ENCODE measurements at regions not wholly inside any gene's neighbourhood (a gene's known extent, or its start where the extent isn't known, plus 50 kb on each side); places are given as distances from the start of the nearest gene placed in this dataset.
"Not testable (repeated sequence)": the region's sequence is repeated elsewhere in the genome, so short reads cannot be mapped to it uniquely, and the experiment has no call there.

GRCh38 chr4:29722253-29722652 is 997.9 kb upstream of the PCDH7 start:
- Mint-ChIP-seq H3K27me3 (no peaks in the 10 kb centered on the region), H3K9me3 (peaks cover 4% of the 10 kb centered on the region), H3K36me3 (ENCODE audit: low read depth) (no peaks in the 10 kb centered on the region), H3K4me1 (no peaks in the 10 kb centered on the region), H3K27ac (no peak overlapping the region), H3K4me3 (no peak overlapping the region)
- intact Hi-C loops (cut with micrococcal nuclease), result no loop called here
- DNase-seq, result no peak

DNA sequence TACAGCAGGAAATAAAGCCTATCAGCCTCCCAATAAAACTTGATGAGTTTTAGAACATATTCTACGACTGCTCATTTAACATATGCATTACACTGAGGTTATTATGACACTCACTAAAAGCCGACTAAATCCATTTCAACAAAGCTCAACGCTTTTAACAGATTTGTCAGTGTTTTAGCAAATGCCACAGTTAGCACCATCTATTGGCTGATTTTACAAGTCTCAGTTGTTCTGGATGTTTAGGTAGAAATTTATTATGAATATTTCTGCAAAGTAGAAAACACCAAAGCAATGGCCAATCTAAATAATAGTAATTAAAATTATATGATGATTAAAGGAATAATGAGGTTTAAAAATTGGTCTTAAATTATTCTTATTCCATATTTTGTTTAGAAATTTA is 993.2 kb upstream of the PCDH7 start:
- intact Hi-C loops (cut with micrococcal nuclease), result no loop called here
- H3K27me3 Mint-ChIP-seq, result no peaks in the 10 kb centered on the region
- H3K4me3 Mint-ChIP-seq, result no peak overlapping the region
- no peaks in the 10 kb centered on the region for H3K9me3 Mint-ChIP-seq
- no peaks in the 10 kb centered on the region for H3K36me3 Mint-ChIP-seq (ENCODE audit: low read depth)
- H3K27ac Mint-ChIP-seq, result no peak overlapping the region
- H3K4me1 Mint-ChIP-seq, result no peaks in the 10 kb centered on the region
- DNase-seq, result no peak

DNA sequence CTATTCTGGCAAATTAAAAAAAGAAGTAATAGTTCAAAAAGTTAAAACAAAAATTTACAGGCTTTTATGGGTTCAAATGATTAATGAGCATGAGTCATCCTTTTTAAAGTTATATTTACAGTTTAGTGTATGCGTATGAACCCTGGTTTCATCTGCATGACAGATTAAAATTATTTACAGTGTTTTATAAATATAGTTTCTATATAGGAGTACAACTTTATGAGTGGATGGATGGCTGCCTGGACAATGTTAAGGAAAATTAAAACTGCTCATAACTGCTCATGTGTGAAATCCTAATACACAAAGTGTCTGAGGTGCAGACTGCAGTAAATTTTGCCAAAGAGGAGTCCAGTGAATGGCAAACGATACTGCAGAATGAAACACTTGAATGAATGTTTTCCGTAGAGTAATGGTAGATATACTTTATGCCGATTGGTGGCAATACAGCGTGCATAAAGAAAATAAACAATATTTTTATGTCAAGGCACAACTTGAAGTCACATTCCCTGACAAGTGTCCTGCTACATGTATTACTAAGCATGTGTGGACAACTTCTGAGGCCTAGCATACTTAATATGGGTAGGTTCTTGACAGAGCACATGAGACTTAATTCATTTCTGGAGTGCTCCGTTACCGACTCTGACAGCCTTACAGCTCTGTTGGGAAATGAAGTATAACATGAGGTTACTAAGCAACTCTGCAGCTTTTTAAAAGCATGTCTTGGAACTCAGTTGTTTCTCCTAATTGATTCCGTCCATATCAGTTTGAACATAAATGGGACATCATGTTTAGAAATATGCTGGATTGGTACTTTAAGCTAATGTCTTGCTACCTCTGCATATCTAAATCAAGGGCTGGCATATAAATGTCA is 985.6 kb upstream of the PCDH7 start:
- Mint-ChIP-seq H3K4me1 (no peaks in the 10 kb centered on the region), H3K4me3 (no peak overlapping the region), H3K9me3 (no peaks in the 10 kb centered on the region), H3K27me3 (no peaks in the 10 kb centered on the region), H3K27ac (no peak overlapping the region), H3K36me3 (ENCODE audit: low read depth) (no peaks in the 10 kb centered on the region)
- no peak for DNase-seq
- intact Hi-C loops (cut with micrococcal nuclease), result no loop called here

- Mint-ChIP-seq H3K9me3 (no peaks in the 10 kb centered on the region), H3K36me3 (ENCODE audit: low read depth) (no peaks in the 10 kb centered on the region), H3K4me1 (no peaks in the 10 kb centered on the region), H3K4me3 (no peak overlapping the region), H3K27me3 (no peaks in the 10 kb centered on the region), H3K27ac (no peak overlapping the region)
- no peak for DNase-seq
- intact Hi-C loops (cut with micrococcal nuclease), result no loop called here
These were observed 963.2 kb upstream of the PCDH7 start for GRCh38 chr4:29756966-29757365.

DNA sequence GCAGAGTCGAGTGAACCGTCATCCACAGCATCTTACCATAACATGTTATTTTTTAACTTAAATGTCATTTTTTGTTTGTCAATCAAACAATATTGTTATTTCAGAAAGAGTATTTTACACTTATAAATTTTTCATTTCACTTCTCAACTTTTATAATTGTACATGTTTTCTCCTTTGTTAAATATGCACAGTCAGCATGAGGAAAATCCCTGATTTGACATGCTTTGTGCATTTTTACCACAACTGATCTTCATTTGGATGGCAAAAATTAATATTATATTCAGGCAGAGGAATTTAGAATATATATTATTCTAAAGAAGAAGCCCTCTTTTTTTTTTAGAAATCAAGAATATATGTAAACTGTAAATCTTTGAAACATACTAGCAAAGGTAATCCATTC is 958.0 kb upstream of the PCDH7 start:
- H3K4me1 Mint-ChIP-seq, result no peaks in the 10 kb centered on the region
- H3K27ac Mint-ChIP-seq, result no peak overlapping the region
- intact Hi-C loops (cut with micrococcal nuclease), result no loop called here
- no peak for DNase-seq
- H3K36me3 Mint-ChIP-seq (ENCODE audit: low read depth), result no peaks in the 10 kb centered on the region
- H3K4me3 Mint-ChIP-seq, result no peak overlapping the region
- H3K9me3 Mint-ChIP-seq, result no peaks in the 10 kb centered on the region
- H3K27me3 Mint-ChIP-seq, result no peaks in the 10 kb centered on the region

DNA sequence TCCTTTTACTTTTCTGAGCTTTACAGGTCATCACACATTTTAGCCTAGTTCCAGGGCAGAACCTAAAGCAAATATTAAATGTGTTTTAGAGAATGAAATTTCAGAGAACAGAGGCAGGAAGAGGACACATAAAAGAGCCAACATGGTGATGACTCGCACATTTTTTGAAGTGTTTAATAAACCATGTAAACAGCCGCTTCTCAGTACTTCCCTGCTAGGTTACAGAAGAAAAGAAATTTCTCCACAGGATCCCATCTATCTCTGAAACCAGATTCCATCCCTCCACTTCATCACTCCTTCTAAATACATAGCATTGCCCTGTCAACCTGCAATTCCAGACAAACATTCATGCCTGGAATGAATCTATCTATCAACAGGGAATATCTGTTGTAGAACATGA is 949.5 kb upstream of the PCDH7 start:
- no peaks in the 10 kb centered on the region for H3K27me3 Mint-ChIP-seq
- no peaks in the 10 kb centered on the region for H3K4me1 Mint-ChIP-seq
- H3K36me3 Mint-ChIP-seq (ENCODE audit: low read depth), result no peaks in the 10 kb centered on the region
- DNase-seq, result no peak
- H3K27ac Mint-ChIP-seq, result no peak overlapping the region
- intact Hi-C loops (cut with micrococcal nuclease), result no loop called here
- peaks cover 13% of the 10 kb centered on the region for H3K9me3 Mint-ChIP-seq
- H3K4me3 Mint-ChIP-seq, result no peak overlapping the region

GRCh38 chr4:29788123-29788522 is 932.0 kb upstream of the PCDH7 start:
- H3K27ac Mint-ChIP-seq; H3K36me3 Mint-ChIP-seq (ENCODE audit: low read depth); intact Hi-C loops (cut with micrococcal nuclease); H3K27me3 Mint-ChIP-seq; H3K4me3 Mint-ChIP-seq; DNase-seq; H3K4me1 Mint-ChIP-seq: not testable (repeated sequence)
- peaks cover 13% of the 10 kb centered on the region for H3K9me3 Mint-ChIP-seq

- no peak overlapping the region for H3K27ac Mint-ChIP-seq
- no peaks in the 10 kb centered on the region for H3K27me3 Mint-ChIP-seq
- no peaks in the 10 kb centered on the region for H3K36me3 Mint-ChIP-seq (ENCODE audit: low read depth)
- no peaks in the 10 kb centered on the region for H3K4me1 Mint-ChIP-seq
- intact Hi-C loops (cut with micrococcal nuclease), result no loop called here
- peaks cover 8% of the 10 kb centered on the region for H3K9me3 Mint-ChIP-seq
- no peak for DNase-seq
- H3K4me3 Mint-ChIP-seq, result no peak overlapping the region
These were observed 914.9 kb upstream of the PCDH7 start for GRCh38 chr4:29805245-29805644.

GRCh38 chr4:29805916-29806480 is 914.2 kb upstream of the PCDH7 start:
- no peak overlapping the region for H3K4me3 Mint-ChIP-seq
- DNase-seq, result no peak
- no peaks in the 10 kb centered on the region for H3K36me3 Mint-ChIP-seq (ENCODE audit: low read depth)
- intact Hi-C loops (cut with micrococcal nuclease), result no loop called here
- H3K27me3 Mint-ChIP-seq, result no peaks in the 10 kb centered on the region
- H3K9me3 Mint-ChIP-seq, result peaks cover 7% of the 10 kb centered on the region
- no peak overlapping the region for H3K27ac Mint-ChIP-seq
- no peaks in the 10 kb centered on the region for H3K4me1 Mint-ChIP-seq

GRCh38 chr4:29817961-29818360 is 902.2 kb upstream of the PCDH7 start:
- Mint-ChIP-seq H3K36me3 (ENCODE audit: low read depth) (no peaks in the 10 kb centered on the region), H3K27ac (no peak overlapping the region), H3K9me3 (peaks cover 6% of the 10 kb centered on the region), H3K4me1 (no peaks in the 10 kb centered on the region), H3K4me3 (no peak overlapping the region), H3K27me3 (no peaks in the 10 kb centered on the region)
- DNase-seq, result no peak
- intact Hi-C loops (cut with micrococcal nuclease), result no loop called here

DNA sequence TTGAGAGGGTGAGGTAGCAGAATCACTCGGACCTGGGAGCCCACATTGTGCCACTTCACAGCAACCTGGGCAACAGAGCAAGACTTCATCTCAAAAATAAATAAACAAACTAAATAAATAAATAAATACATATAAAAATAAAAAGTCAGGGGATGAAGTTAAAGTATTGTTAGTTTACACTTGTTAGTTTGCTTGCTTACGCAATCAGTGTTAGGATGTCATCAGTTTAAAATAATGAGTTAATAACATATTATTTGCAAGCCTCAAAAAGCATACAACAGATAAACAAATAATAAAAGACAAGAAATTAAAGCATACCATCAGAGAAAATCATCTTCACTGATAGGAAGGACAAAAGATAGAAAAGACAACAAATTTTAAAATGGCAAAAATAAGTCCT is 891.1 kb upstream of the PCDH7 start:
- DNase-seq, result no peak
- Mint-ChIP-seq H3K27me3 (no peaks in the 10 kb centered on the region), H3K27ac (no peak overlapping the region), H3K9me3 (peaks cover 3% of the 10 kb centered on the region), H3K4me3 (no peak overlapping the region), H3K4me1 (no peaks in the 10 kb centered on the region), H3K36me3 (ENCODE audit: low read depth) (no peaks in the 10 kb centered on the region)
- intact Hi-C loops (cut with micrococcal nuclease), result no loop called here

DNA sequence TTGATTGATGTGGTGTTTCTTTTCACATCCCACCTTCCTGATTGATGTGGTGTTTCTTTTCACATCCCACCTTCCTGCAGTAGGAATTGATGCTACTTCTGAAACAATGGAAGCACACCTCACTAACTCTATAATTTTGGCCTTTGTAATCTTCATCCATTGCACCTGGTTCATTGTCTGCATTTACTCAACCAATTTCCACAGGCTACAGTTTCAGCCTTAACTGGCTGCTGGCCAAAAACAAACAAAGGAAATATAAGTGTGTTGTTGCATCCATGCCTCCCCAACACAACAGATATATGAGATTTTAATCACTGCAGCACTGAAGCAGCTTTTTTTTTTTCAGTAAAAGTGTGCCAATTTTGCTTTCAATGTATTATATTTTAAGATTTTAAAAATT is 867.6 kb upstream of the PCDH7 start:
- H3K27me3 Mint-ChIP-seq, result no peaks in the 10 kb centered on the region
- H3K4me3 Mint-ChIP-seq, result no peak overlapping the region
- H3K4me1 Mint-ChIP-seq, result no peaks in the 10 kb centered on the region
- no peaks in the 10 kb centered on the region for H3K9me3 Mint-ChIP-seq
- intact Hi-C loops (cut with micrococcal nuclease), result no loop called here
- no peak overlapping the region for H3K27ac Mint-ChIP-seq
- H3K36me3 Mint-ChIP-seq (ENCODE audit: low read depth), result no peaks in the 10 kb centered on the region
- DNase-seq, result no peak

- Mint-ChIP-seq H3K4me1 (no peaks in the 10 kb centered on the region), H3K27me3 (no peaks in the 10 kb centered on the region), H3K27ac (no peak overlapping the region), H3K4me3 (no peak overlapping the region), H3K9me3 (peaks cover 4% of the 10 kb centered on the region), H3K36me3 (ENCODE audit: low read depth) (no peaks in the 10 kb centered on the region)
- intact Hi-C loops (cut with micrococcal nuclease), result no loop called here
- no peak for DNase-seq
These were observed 866.3 kb upstream of the PCDH7 start for GRCh38 chr4:29853833-29854232.

- H3K4me1 Mint-ChIP-seq, result no peaks in the 10 kb centered on the region
- H3K27me3 Mint-ChIP-seq, result no peaks in the 10 kb centered on the region
- intact Hi-C loops (cut with micrococcal nuclease), result no loop called here
- H3K27ac Mint-ChIP-seq, result no peak overlapping the region
- no peak overlapping the region for H3K4me3 Mint-ChIP-seq
- no peaks in the 10 kb centered on the region for H3K36me3 Mint-ChIP-seq (ENCODE audit: low read depth)
- DNase-seq, result no peak
- H3K9me3 Mint-ChIP-seq, result peaks cover 19% of the 10 kb centered on the region
These were observed 858.9 kb upstream of the PCDH7 start for GRCh38 chr4:29861307-29861706.

- Mint-ChIP-seq H3K27ac (no peak overlapping the region), H3K9me3 (peaks cover 12% of the 10 kb centered on the region), H3K27me3 (no peaks in the 10 kb centered on the region), H3K36me3 (ENCODE audit: low read depth) (no peaks in the 10 kb centered on the region), H3K4me1 (no peaks in the 10 kb centered on the region), H3K4me3 (no peak overlapping the region)
- intact Hi-C loops (cut with micrococcal nuclease), result no loop called here
- DNase-seq, result no peak
These were observed 852.8 kb upstream of the PCDH7 start for GRCh38 chr4:29867412-29867811.

All from activated CD4-positive, alpha-beta T cell treated with anti-CD3 and anti-CD28 coated beads, Interleukin-2, amount 10 ng/mL, durations not matched to agents 24 days and 14 days (primary cell).